HG03520 (cell line): ENCODE measurements at regions not wholly inside any gene's neighbourhood (a gene's known extent, or its start where the extent isn't known, plus 50 kb on each side); places are given as distances from the start of the nearest gene placed in this dataset.
"Not testable (repeated sequence)": the region's sequence is repeated elsewhere in the genome, so short reads cannot be mapped to it uniquely, and the experiment has no call there.

Source experiments
- ATAC-seq: cut with Tn5 transposase; IDR thresholded peaks from one replicate; pipeline ENCODE4 v1.9.1; 2021; ENCODE audit warnings: mild to moderate bottlenecking, moderate library complexity; ENCODE audit not compliant: unreplicated experiment

GRCh38 chr14:43005807-43006206 lies 1399.1 kb downstream of the LRFN5 start:
- no peak for ATAC-seq

GRCh38 chr14:43003845-43004244 lies 1397.2 kb downstream of the LRFN5 start:
- ATAC-seq: no peak

- ATAC-seq: no peak
These were observed 1395.1 kb downstream of the LRFN5 start for GRCh38 chr14:43001731-43002130.

- ATAC-seq: no peak
These were observed 1387.5 kb downstream of the LRFN5 start for GRCh38 chr14:42994051-42994736.

GRCh38 chr14:42992930-42993329 lies 1386.3 kb downstream of the LRFN5 start:
- ATAC-seq: no peak

GRCh38 chr14:42980419-42980818 lies 1373.7 kb downstream of the LRFN5 start:
- no peak for ATAC-seq

- ATAC-seq: not testable (repeated sequence)
These were observed 1366.5 kb downstream of the LRFN5 start for GRCh38 chr14:42973171-42973570.

GRCh38 chr14:42965512-42965911 lies 1358.8 kb downstream of the LRFN5 start:
- ATAC-seq: no peak

- ATAC-seq: no peak
These were observed 1354.8 kb downstream of the LRFN5 start for GRCh38 chr14:42961509-42961908.

- ATAC-seq: no peak
These were observed 1343.7 kb downstream of the LRFN5 start for GRCh38 chr14:42950363-42950762.

- ATAC-seq: no peak
These were observed 1341.3 kb downstream of the LRFN5 start for GRCh38 chr14:42947991-42948390.

- ATAC-seq: no peak
These were observed 1337.6 kb downstream of the LRFN5 start for GRCh38 chr14:42944284-42944683.

GRCh38 chr14:42931308-42931707 lies 1324.6 kb downstream of the LRFN5 start:
- ATAC-seq: no peak

GRCh38 chr14:42929806-42930480 lies 1323.3 kb downstream of the LRFN5 start:
- ATAC-seq: no peak

GRCh38 chr14:42927313-42927712 lies 1320.6 kb downstream of the LRFN5 start:
- no peak for ATAC-seq

GRCh38 chr14:42921901-42922300 lies 1315.2 kb downstream of the LRFN5 start:
- no peak for ATAC-seq

GRCh38 chr14:42918615-42919014 lies 1311.9 kb downstream of the LRFN5 start:
- ATAC-seq: no peak

GRCh38 chr14:42911642-42912041 lies 1305.0 kb downstream of the LRFN5 start:
- no peak for ATAC-seq

GRCh38 chr14:42909659-42910058 lies 1303.0 kb downstream of the LRFN5 start:
- ATAC-seq: no peak

GRCh38 chr14:42893183-42893582 lies 1286.5 kb downstream of the LRFN5 start:
- no peak for ATAC-seq

GRCh38 chr14:42884100-42884499 lies 1277.4 kb downstream of the LRFN5 start:
- no peak for ATAC-seq

- no peak for ATAC-seq
These were observed 1271.0 kb downstream of the LRFN5 start for GRCh38 chr14:42877716-42878115.

- ATAC-seq: no peak
These were observed 1266.1 kb downstream of the LRFN5 start for GRCh38 chr14:42872786-42873185.
